Right ventricle myocardium superior (tissue), 1 donor: ENCODE measurements at regions not wholly inside any gene's neighbourhood (a gene's known extent, or its start where the extent isn't known, plus 50 kb on each side); places are given as distances from the start of the nearest gene placed in this dataset.
A peak's percentile ranks its signal among the peaks of the same experiment; 100 is the strongest.

ENCODE experiments used
- ATAC-seq: fragments of 200-7000 bp; cut with Tn5 transposase; one replicate; pipeline ENCODE4 v1.9.1; 2020; ENCODE audit warnings: mild to moderate bottlenecking; ENCODE audit not compliant: poor library complexity
- DNase-seq: peaks from one replicate; pipeline ENCODE4 v3.0.0-alpha.2; 2020
- intact Hi-C: fragments of 100-400 bp; cut with DNase I; formaldehyde crosslinking; loops from one replicate; pipeline ENCODE4 v1.11.2; 2022
- donor health status: DM: no; HTN: yes; CAD: no; lungs with severe emphysema.

GRCh38 chr2:41726364-41726763, 321.5 kb upstream of the PKDCC start:
- DNase-seq (no peak), ATAC-seq (no peak)
- intact Hi-C loops, result no loop called here

- intact Hi-C loops, result no loop called here
- DNase-seq (no peak), ATAC-seq (no peak)
These were observed 320.7 kb upstream of the PKDCC start for GRCh38 chr2:41727152-41727551.

GRCh38 chr2:41727711-41728110, 320.1 kb upstream of the PKDCC start:
- intact Hi-C loops, result no loop called here
- DNase-seq (no peak), ATAC-seq (no peak)

- intact Hi-C loops, result no loop called here
- DNase-seq (no peak), ATAC-seq (no peak)
These were observed 319.0 kb upstream of the PKDCC start for GRCh38 chr2:41728788-41729338.

GRCh38 chr2:41729800-41730364, 317.9 kb upstream of the PKDCC start:
- intact Hi-C loops, result no loop called here
- DNase-seq (no peak), ATAC-seq (no peak)

GRCh38 chr2:41735006-41735405, 312.8 kb upstream of the PKDCC start:
- ATAC-seq (no peak), DNase-seq (no peak)
- intact Hi-C loops, result no loop called here

- intact Hi-C loops, result no loop called here
- ATAC-seq (peak; percentile 29), DNase-seq (no peak)
These were observed 312.3 kb upstream of the PKDCC start for GRCh38 chr2:41735476-41735875.

- ATAC-seq, result peak; percentile 22
- intact Hi-C loops, result no loop called here
- no peak for DNase-seq
These were observed 311.7 kb upstream of the PKDCC start for GRCh38 chr2:41736105-41736567.

- DNase-seq, result no peak
- intact Hi-C loops, result no loop called here
- no peak for ATAC-seq
These were observed 311.2 kb upstream of the PKDCC start for GRCh38 chr2:41736586-41736985.

GRCh38 chr2:41737888-41738287, 309.9 kb upstream of the PKDCC start:
- intact Hi-C loops, result no loop called here
- DNase-seq (no peak), ATAC-seq (peak; percentile 41)

- intact Hi-C loops, result no loop called here
- no peak for ATAC-seq
- no peak for DNase-seq
These were observed 305.7 kb upstream of the PKDCC start for GRCh38 chr2:41741951-41742595.

- intact Hi-C loops, result no loop called here
These were observed 304.5 kb upstream of the PKDCC start for GRCh38 chr2:41743324-41743723.

GRCh38 chr2:41750829-41751228, 297.0 kb upstream of the PKDCC start:
- intact Hi-C loops, result no loop called here
- DNase-seq, result no peak

More at GRCh38 chr2:41743324-41743723, 304.5 kb upstream of the PKDCC start:
- ATAC-seq (no peak), DNase-seq (no peak)

GRCh38 chr2:41759880-41760279, 287.9 kb upstream of the PKDCC start:
- DNase-seq (no peak), ATAC-seq (no peak)
- intact Hi-C loops, result no loop called here

More at GRCh38 chr2:41750829-41751228, 297.0 kb upstream of the PKDCC start:
- ATAC-seq, result no peak

- ATAC-seq (no peak), DNase-seq (no peak)
- intact Hi-C loops, result no loop called here
These were observed 284.7 kb upstream of the PKDCC start for GRCh38 chr2:41763141-41763540.

GRCh38 chr2:41764131-41764530, 283.7 kb upstream of the PKDCC start:
- ATAC-seq, result no peak
- intact Hi-C loops, result no loop called here

GRCh38 chr2:41764919-41765318, 282.9 kb upstream of the PKDCC start:
- intact Hi-C loops, result no loop called here
- ATAC-seq, result no peak

More at GRCh38 chr2:41764131-41764530, 283.7 kb upstream of the PKDCC start:
- no peak for DNase-seq

GRCh38 chr2:41768310-41768709, 279.5 kb upstream of the PKDCC start:
- DNase-seq (no peak), ATAC-seq (peak; percentile 79)
- intact Hi-C loops, result no loop called here

More at GRCh38 chr2:41764919-41765318, 282.9 kb upstream of the PKDCC start:
- no peak for DNase-seq

GRCh38 chr2:41771710-41772109, 276.1 kb upstream of the PKDCC start:
- DNase-seq, result no peak
- ATAC-seq, result no peak
- intact Hi-C loops, result no loop called here

- intact Hi-C loops, result no loop called here
- ATAC-seq, result no peak
- no peak for DNase-seq
These were observed 275.1 kb upstream of the PKDCC start for GRCh38 chr2:41772697-41773096.
